ENCODE measurements at regions not wholly inside any gene's neighbourhood (a gene's known extent, or its start where the extent isn't known, plus 50 kb on each side); places are given as distances from the start of the nearest gene placed in this dataset.

DNA sequence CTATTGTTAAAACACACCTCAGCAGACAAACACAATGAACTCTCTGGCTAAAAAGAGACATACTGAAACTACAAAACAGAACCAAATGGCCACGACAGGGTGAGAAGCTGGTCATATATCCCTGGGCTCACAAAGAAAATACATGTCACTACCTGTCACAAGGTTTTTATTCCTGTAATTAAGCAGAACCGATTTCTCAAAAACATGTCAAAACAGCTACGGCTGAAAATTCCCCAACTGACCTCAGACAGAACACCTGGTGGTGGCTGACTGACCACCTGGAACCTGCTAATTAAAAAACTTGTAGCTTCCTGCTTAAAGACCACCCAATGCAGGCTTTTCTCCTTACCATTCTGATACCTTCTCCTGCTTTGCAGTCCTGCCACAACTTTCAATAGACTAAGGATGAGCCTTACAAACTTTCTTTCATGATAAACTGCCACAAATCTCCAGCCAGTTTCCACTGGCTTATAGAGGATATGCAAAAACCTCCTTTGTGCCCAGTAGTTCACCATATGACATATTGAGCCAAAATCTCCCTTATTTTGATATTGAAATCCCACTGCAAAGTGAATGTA, 571.9 kb downstream of the SPOCK3 start:
- DNase-seq (no peak), ATAC-seq (no peak)
- no peaks in the 10 kb centered on the region for H3K4me1 ChIP-seq
- H3K9me3 ChIP-seq: no peaks in the 10 kb centered on the region
- no peaks in the 10 kb centered on the region for H3K27me3 ChIP-seq
- no peaks in the 10 kb centered on the region for H3K36me3 ChIP-seq
- intact Hi-C loops (cut with DNase I): no loop called here
- TF ChIP-seq, protein P1, sequence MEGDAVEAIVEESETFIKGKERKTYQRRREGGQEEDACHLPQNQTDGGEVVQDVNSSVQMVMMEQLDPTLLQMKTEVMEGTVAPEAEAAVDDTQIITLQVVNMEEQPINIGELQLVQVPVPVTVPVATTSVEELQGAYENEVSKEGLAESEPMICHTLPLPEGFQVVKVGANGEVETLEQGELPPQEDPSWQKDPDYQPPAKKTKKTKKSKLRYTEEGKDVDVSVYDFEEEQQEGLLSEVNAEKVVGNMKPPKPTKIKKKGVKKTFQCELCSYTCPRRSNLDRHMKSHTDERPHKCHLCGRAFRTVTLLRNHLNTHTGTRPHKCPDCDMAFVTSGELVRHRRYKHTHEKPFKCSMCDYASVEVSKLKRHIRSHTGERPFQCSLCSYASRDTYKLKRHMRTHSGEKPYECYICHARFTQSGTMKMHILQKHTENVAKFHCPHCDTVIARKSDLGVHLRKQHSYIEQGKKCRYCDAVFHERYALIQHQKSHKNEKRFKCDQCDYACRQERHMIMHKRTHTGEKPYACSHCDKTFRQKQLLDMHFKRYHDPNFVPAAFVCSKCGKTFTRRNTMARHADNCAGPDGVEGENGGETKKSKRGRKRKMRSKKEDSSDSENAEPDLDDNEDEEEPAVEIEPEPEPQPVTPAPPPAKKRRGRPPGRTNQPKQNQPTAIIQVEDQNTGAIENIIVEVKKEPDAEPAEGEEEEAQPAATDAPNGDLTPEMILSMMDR (IDR thresholded peaks at IDR 0.05): no peak
- no peak overlapping the region for H3K4me3 ChIP-seq
- H3K27ac ChIP-seq: no peak overlapping the region

DNA sequence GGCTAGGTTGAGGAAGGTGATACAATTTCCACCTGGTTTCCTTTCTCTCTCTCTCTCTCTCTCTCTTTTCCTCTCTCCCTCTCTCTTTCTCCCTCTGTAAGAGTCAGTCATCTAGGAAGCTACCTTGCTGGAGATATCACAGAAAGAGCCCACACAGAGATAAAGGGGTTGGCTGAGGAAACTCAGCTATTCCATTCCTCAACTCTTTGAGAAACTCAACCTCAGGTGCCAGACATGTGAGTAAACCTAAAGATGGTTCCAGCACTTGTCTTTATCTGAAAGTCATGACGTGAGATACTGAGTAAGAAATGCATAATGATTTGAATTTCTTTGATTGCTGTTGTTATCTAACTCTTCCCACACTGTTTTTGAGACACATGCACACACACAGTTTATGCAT, 564.0 kb downstream of the SPOCK3 start:
- Histone ChIP-seq H3K9me3 (no peaks in the 10 kb centered on the region), H3K4me3 (no peak overlapping the region)
- TF ChIP-seq, protein P1 (IDR thresholded peaks at IDR 0.05): no peak

DNA sequence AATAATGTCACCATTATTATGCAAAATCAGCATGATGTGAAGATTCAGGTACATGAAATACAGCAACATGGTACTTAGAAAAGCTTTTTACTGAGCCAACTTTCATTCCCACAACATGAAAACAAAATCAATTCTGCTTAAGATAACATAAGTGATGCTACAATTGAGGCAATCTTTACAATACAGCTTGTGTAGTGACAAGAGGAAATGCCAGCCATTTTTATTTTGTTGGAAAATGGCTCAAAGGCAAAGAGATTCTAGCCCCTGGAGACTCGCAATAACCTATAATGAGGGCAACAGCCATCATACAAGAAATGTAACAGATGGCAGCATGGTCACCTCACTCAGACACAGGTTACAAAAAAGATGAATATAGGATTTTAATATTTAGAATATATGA, 560.4 kb downstream of the SPOCK3 start:
- Histone ChIP-seq H3K4me1 (no peaks in the 10 kb centered on the region), H3K4me3 (no peak overlapping the region), H3K27ac (no peak overlapping the region), H3K36me3 (no peaks in the 10 kb centered on the region), H3K9me3 (peaks cover 0 to 4% of the 10 kb centered on the region in 2 donors), H3K27me3 (no peaks in the 10 kb centered on the region)
- ATAC-seq (no peak), DNase-seq (no peak)
- intact Hi-C loops (cut with DNase I): no loop called here
- TF ChIP-seq, protein P1 (IDR thresholded peaks at IDR 0.05): no peak

More for the DNA sequence above, 564.0 kb downstream of the SPOCK3 start:
- Histone ChIP-seq H3K27ac (no peak overlapping the region), H3K27me3 (no peaks in the 10 kb centered on the region), H3K36me3 (no peaks in the 10 kb centered on the region), H3K4me1 (no peaks in the 10 kb centered on the region)
- intact Hi-C loops (cut with DNase I): no loop called here
- ATAC-seq: no peak
- no peak for DNase-seq

DNA sequence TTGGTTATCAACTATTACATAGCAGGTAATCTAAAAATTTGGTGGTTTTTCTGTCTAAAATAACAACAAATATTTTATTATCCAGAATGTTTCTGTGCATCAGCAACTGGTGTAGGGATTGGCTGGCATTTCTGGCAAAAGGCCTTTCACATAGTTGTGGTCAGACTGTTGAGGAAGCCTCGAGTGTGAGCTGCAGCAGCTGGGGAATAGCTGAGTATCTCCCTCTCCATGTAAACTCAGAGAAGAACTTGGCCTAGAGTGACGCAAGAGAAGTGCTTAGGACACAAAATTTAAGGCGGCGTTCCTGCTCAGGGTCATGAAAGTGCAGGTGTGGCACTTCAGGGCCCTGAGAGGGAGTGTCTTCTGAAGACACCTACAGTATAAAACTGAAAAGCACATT, 558.9 kb downstream of the SPOCK3 start:
- Histone ChIP-seq H3K4me1 (no peaks in the 10 kb centered on the region), H3K27ac (no peak overlapping the region), H3K27me3 (no peaks in the 10 kb centered on the region), H3K4me3 (no peak overlapping the region), H3K9me3 (peaks cover 0 to 4% of the 10 kb centered on the region in 2 donors), H3K36me3 (no peaks in the 10 kb centered on the region)
- no peak for DNase-seq
- TF ChIP-seq, protein P1 (IDR thresholded peaks at IDR 0.05): no peak
- intact Hi-C loops (cut with DNase I): no loop called here
- ATAC-seq: peak; percentile 83

DNA sequence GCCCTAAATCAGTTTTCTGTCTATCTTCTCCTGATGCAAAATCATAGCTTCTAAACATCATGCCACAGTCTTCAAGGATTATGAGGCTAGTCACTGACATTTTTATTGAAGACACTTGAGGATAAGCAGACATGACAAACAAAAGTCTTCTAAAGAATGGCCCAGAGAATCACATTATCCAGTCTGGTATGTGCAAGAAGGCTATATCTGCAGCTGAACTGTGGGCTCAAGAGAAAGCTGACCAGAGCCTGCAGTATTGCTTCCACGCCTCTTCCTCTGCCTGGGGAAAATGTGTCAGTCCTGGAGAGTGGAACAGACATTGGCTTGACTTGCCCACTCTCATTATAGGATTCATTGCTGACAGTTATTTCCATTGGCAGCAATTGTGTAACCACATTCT, 553.5 kb downstream of the SPOCK3 start:
- no peak overlapping the region for H3K4me3 ChIP-seq
- no peaks in the 10 kb centered on the region for H3K27me3 ChIP-seq
- no peak overlapping the region for H3K27ac ChIP-seq
- peaks cover 0 to 4% of the 10 kb centered on the region in 2 donors for H3K9me3 ChIP-seq
- ATAC-seq (no peak), DNase-seq (no peak)
- intact Hi-C loops (cut with DNase I): no loop called here
- no peaks in the 10 kb centered on the region for H3K36me3 ChIP-seq
- no peaks in the 10 kb centered on the region for H3K4me1 ChIP-seq
- TF ChIP-seq, protein P1 (IDR thresholded peaks at IDR 0.05): no peak

Data from left lung (tissue), 4 donors.